Keratinocyte (primary cell): ENCODE measurements at regions not wholly inside any gene's neighbourhood (a gene's known extent, or its start where the extent isn't known, plus 50 kb on each side); places are given as distances from the start of the nearest gene placed in this dataset.

Source experiments
- DNase-seq: peaks from one replicate; pipeline ENCODE4 v3.0.0-alpha.2; 2011; ENCODE audit warnings: low read depth, missing footprints, low spot score
- FAIRE-seq: peaks from 2 replicates; lab custom pipeline; 2011; peaks lifted over from hg19 to GRCh38; lab: Jason Lieb, UNC
- H2AFZ ChIP-seq: 2 replicates; pipeline ENCODE4 v1.6.0; 2012; ENCODE audit warnings: low read length, control low read depth, inconsistent platforms; ENCODE audit not compliant: control insufficient read depth
- H3K27ac ChIP-seq: 2 replicates; pipeline ENCODE4 v1.5.1; 2011; ENCODE audit warnings: low read length; ENCODE audit not compliant: control insufficient read depth, insufficient read depth
- H3K27me3 ChIP-seq: 3 replicates; pipeline ENCODE4 v1.6.0; 2011; ENCODE audit warnings: low read length; ENCODE audit not compliant: control insufficient read depth, insufficient read depth; ENCODE audit errors: extremely low read depth
- H3K36me3 ChIP-seq, 2 experiments: 2 replicates in 1 of 2; 3 replicates in 1 of 2; pipeline ENCODE4 v1.5.1; 2011; ENCODE audit warnings: low read length in 2 of 2, mild to moderate bottlenecking in 1 of 2; ENCODE audit not compliant: control insufficient read depth in 2 of 2, insufficient read depth in 2 of 2; ENCODE audit errors: extremely low read depth in 1 of 2
- H3K4me1 ChIP-seq: 3 replicates; pipeline ENCODE4 v1.5.1; 2011; ENCODE audit warnings: low read length; ENCODE audit not compliant: control insufficient read depth, insufficient read depth; ENCODE audit errors: extremely low read depth
- H3K4me2 ChIP-seq: 3 replicates; pipeline ENCODE4 v1.6.0; 2011; ENCODE audit warnings: low read depth, low read length; ENCODE audit not compliant: control insufficient read depth, insufficient read depth; ENCODE audit errors: extremely low read depth
- H3K4me3 ChIP-seq, 3 experiments: fragments of 200-600 bp in 1 of 3; sonication (generic) in 1 of 3; 2 replicates in 2 of 3; 3 replicates in 1 of 3; pipeline ENCODE4 v1.5.1; 2011 to 2016; ENCODE audit warnings: low read length in 3 of 3, mild to moderate bottlenecking in 3 of 3, control low read depth in 2 of 3, inconsistent platforms in 1 of 3, low read depth in 1 of 3, mixed read lengths in 1 of 3, mixed run types in 1 of 3, moderate library complexity in 1 of 3; ENCODE audit not compliant: control insufficient read depth in 2 of 3, insufficient read depth in 2 of 3; ENCODE audit errors: extremely low read depth in 1 of 3
- H3K79me2 ChIP-seq: 2 replicates; pipeline ENCODE4 v1.6.0; 2012; ENCODE audit warnings: low read length; ENCODE audit not compliant: control insufficient read depth, insufficient read depth
- H3K9ac ChIP-seq: 3 replicates; pipeline ENCODE4 v1.6.0; 2011; ENCODE audit warnings: low read length; ENCODE audit not compliant: control insufficient read depth, insufficient read depth; ENCODE audit errors: extremely low read depth
- H3K9me1 ChIP-seq: 3 replicates; pipeline ENCODE4 v1.6.0; 2011; ENCODE audit warnings: low read length; ENCODE audit not compliant: control insufficient read depth, insufficient read depth; ENCODE audit errors: extremely low read depth
- H3K9me3 ChIP-seq: 2 replicates; pipeline ENCODE4 v1.5.1; 2012; ENCODE audit warnings: low read depth, low read length; ENCODE audit not compliant: control insufficient read depth
- H4K20me1 ChIP-seq: 3 replicates; pipeline ENCODE4 v1.6.0; 2011; ENCODE audit warnings: low read length; ENCODE audit not compliant: control insufficient read depth, insufficient read depth; ENCODE audit errors: extremely low read depth
- CTCF ChIP-seq, 3 experiments: IDR thresholded peaks in 1 of 3; conservative IDR thresholded peaks in 1 of 3; optimal IDR thresholded peaks in 1 of 3; 2 replicates in 2 of 3; 3 replicates in 1 of 3; pipeline versions ENCODE3 to v1.5.1; 2011; ENCODE audit warnings: low read length in 3 of 3, mild to moderate bottlenecking in 3 of 3, moderate library complexity in 2 of 3, control low read depth in 1 of 3, inconsistent platforms in 1 of 3; ENCODE audit not compliant: insufficient read depth in 2 of 3; ENCODE audit errors: extremely low read depth in 1 of 3
- EZH2 ChIP-seq: IDR thresholded peaks from one replicate; pipeline ENCODE4 v1.6.1; 2012; ENCODE audit warnings: inconsistent platforms, mild to moderate bottlenecking, low read length, moderate library complexity
- dilution Hi-C: fragments of 300-500 bp; cut with MboI; formaldehyde crosslinking; loops from one replicate; pipeline ENCODE4 v1.7.0; 2020; ENCODE audit warnings: low sequenced_read_pairs; ENCODE audit not compliant: extremely low pct_ligation_motif_present

- no peak overlapping the region for H2AFZ ChIP-seq
- no peaks in the 10 kb centered on the region for H3K36me3 ChIP-seq
- dilution Hi-C loops = no loop called here
- FAIRE-seq = no peak
- H3K9ac ChIP-seq = no peak overlapping the region
- no peaks in the 10 kb centered on the region for H3K9me1 ChIP-seq
- no peak overlapping the region for H3K4me2 ChIP-seq
- no peak overlapping the region for H3K27ac ChIP-seq
- H3K27me3 ChIP-seq = no peaks in the 10 kb centered on the region
- H3K4me1 ChIP-seq = no peaks in the 10 kb centered on the region
- no peak overlapping the region for H3K4me3 ChIP-seq
- no peaks in the 10 kb centered on the region for H3K9me3 ChIP-seq
- no peak for DNase-seq
- H3K79me2 ChIP-seq = no peaks in the 10 kb centered on the region
- no peaks in the 10 kb centered on the region for H4K20me1 ChIP-seq
- TF ChIP-seq CTCF (optimal IDR thresholded peaks at IDR 0.05 in 1 of 3, IDR thresholded peaks at IDR 0.05 in 1 of 3, conservative IDR thresholded peaks at IDR 0.05 in 1 of 3; ENCODE audit: extremely low read depth in 1 of 3, insufficient read depth in 2 of 3, low read length in 3 of 3) (no peak), EZH2 (no peak)
These were observed 123.8 kb upstream of the LRFN5 start for GRCh38 chr14:41482861-41483260.

- no peaks in the 10 kb centered on the region for H3K9me1 ChIP-seq
- no peaks in the 10 kb centered on the region for H3K9me3 ChIP-seq
- H3K4me3 ChIP-seq = no peak overlapping the region
- H2AFZ ChIP-seq = no peak overlapping the region
- H3K4me2 ChIP-seq = no peak overlapping the region
- DNase-seq = no peak
- no peak for TF ChIP-seq EZH2
- TF ChIP-seq CTCF (optimal IDR thresholded peaks at IDR 0.05 in 1 of 3, IDR thresholded peaks at IDR 0.05 in 1 of 3, conservative IDR thresholded peaks at IDR 0.05 in 1 of 3; ENCODE audit: extremely low read depth in 1 of 3, insufficient read depth in 2 of 3, low read length in 3 of 3) = no peak
- no peak overlapping the region for H3K27ac ChIP-seq
- no peaks in the 10 kb centered on the region for H3K27me3 ChIP-seq
- dilution Hi-C loops = no loop called here
- H3K79me2 ChIP-seq = no peaks in the 10 kb centered on the region
- no peaks in the 10 kb centered on the region for H3K36me3 ChIP-seq
- no peak overlapping the region for H3K9ac ChIP-seq
- no peaks in the 10 kb centered on the region for H3K4me1 ChIP-seq
- no peak for FAIRE-seq
- no peaks in the 10 kb centered on the region for H4K20me1 ChIP-seq
These were observed 130.2 kb upstream of the LRFN5 start for GRCh38 chr14:41476526-41476925.
